SK-N-SH treated with all-trans-retinoic acid at 6 μM for 48 hours (cell line): ENCODE measurements at regions not wholly inside any gene's neighbourhood (a gene's known extent, or its start where the extent isn't known, plus 50 kb on each side); places are given as distances from the start of the nearest gene placed in this dataset.

Source experiments
- ATAC-seq: fragments of 200-7000 bp; cut with Tn5 transposase; 3 replicates; pipeline ENCODE4 v1.9.1; 2020; ENCODE audit warnings: mild to moderate bottlenecking, moderate library complexity
- ARNTL ChIP-seq: fragments of 450-650 bp; formaldehyde crosslinking; IDR thresholded peaks from 2 replicates; pipeline ENCODE4 v1.5.0; 2020; ENCODE audit warnings: low read depth, mild to moderate bottlenecking, moderate library complexity, borderline replicate concordance
- BACH2 ChIP-seq: fragments of 250-450 bp; sonication (Bioruptor Pico); IDR thresholded peaks from 2 replicates; pipeline ENCODE4 v1.9.0; 2021; ENCODE audit warnings: mild to moderate bottlenecking, borderline replicate concordance
- CSDC2 ChIP-seq: fragments of 250-450 bp; sonication (Bioruptor Pico); IDR thresholded peaks from 2 replicates; pipeline ENCODE4 v1.5.0; 2020; ENCODE audit warnings: mild to moderate bottlenecking, moderate library complexity
- ESRRG ChIP-seq: fragments of 250-450 bp; sonication (Bioruptor Pico); IDR thresholded peaks from 2 replicates; pipeline ENCODE4 v1.6.1; 2021; ENCODE audit warnings: mild to moderate bottlenecking
- GLIS3 ChIP-seq: fragments of 250-450 bp; sonication (Bioruptor Pico); IDR thresholded peaks from 2 replicates; pipeline ENCODE4 v1.5.0; 2020; ENCODE audit warnings: mild to moderate bottlenecking, moderate library complexity
- ISL1 ChIP-seq: fragments of 250-450 bp; sonication (Bioruptor Pico); IDR thresholded peaks from 2 replicates; pipeline ENCODE4 v2.1.2; 2022; ENCODE audit warnings: mild to moderate bottlenecking, moderate library complexity
- OSR1 ChIP-seq: fragments of 250-450 bp; sonication (Bioruptor Pico); IDR thresholded peaks from 2 replicates; pipeline ENCODE4 v1.8.0; 2022; ENCODE audit warnings: moderate library complexity, mild to moderate bottlenecking, inconsistent platforms
- PPARA ChIP-seq: fragments of 250-450 bp; sonication (Bioruptor Pico); IDR thresholded peaks from 2 replicates; pipeline ENCODE4 v1.5.0; 2020; ENCODE audit warnings: mild to moderate bottlenecking, borderline replicate concordance
- RARB ChIP-seq: fragments of 250-450 bp; sonication (Bioruptor Pico); IDR thresholded peaks from 2 replicates; pipeline ENCODE4 v1.8.0; 2021; ENCODE audit warnings: mild to moderate bottlenecking, moderate library complexity
- SNAI2 ChIP-seq: fragments of 250-450 bp; sonication (Bioruptor Pico); IDR thresholded peaks from 2 replicates; pipeline ENCODE4 v1.5.0; 2020; ENCODE audit warnings: mild to moderate bottlenecking, moderate library complexity
- TCF4 ChIP-seq: fragments of 250-450 bp; sonication (Bioruptor Pico); IDR thresholded peaks from 2 replicates; pipeline ENCODE4 v1.8.0; 2021; ENCODE audit warnings: mild to moderate bottlenecking, moderate library complexity, borderline replicate concordance
- TOX ChIP-seq: fragments of 250-450 bp; sonication (Bioruptor Pico); IDR thresholded peaks from 2 replicates; pipeline ENCODE4 v1.8.0; 2021; ENCODE audit warnings: mild to moderate bottlenecking, moderate library complexity, borderline replicate concordance
- ZC3H10 ChIP-seq: fragments of 250-450 bp; sonication (Bioruptor Pico); IDR thresholded peaks from 2 replicates; pipeline ENCODE4 v1.5.1; 2021; ENCODE audit warnings: mild to moderate bottlenecking, moderate library complexity
- ZFP3 ChIP-seq: fragments of 250-450 bp; sonication (Bioruptor Pico); IDR thresholded peaks from 2 replicates; pipeline ENCODE4 v1.5.0; 2020; ENCODE audit warnings: mild to moderate bottlenecking, moderate library complexity
- ZFP30 ChIP-seq: fragments of 450-650 bp; formaldehyde crosslinking; IDR thresholded peaks from 2 replicates; pipeline ENCODE4 v1.5.0; 2022; ENCODE audit warnings: mild to moderate bottlenecking, moderate library complexity
- ZNF565 ChIP-seq: fragments of 450-650 bp; formaldehyde crosslinking; conservative IDR thresholded peaks from 2 replicates; pipeline ENCODE4 v1.5.0; 2020; ENCODE audit warnings: low read depth, mild to moderate bottlenecking, moderate library complexity
- ZNF70 ChIP-seq: fragments of 450-650 bp; formaldehyde crosslinking; IDR thresholded peaks from 2 replicates; pipeline ENCODE4 v1.5.0; 2020; ENCODE audit warnings: mild to moderate bottlenecking, moderate library complexity
- ZNF8 ChIP-seq: fragments of 450-650 bp; formaldehyde crosslinking; IDR thresholded peaks from 2 replicates; pipeline ENCODE4 v1.5.0; 2020; ENCODE audit warnings: mild to moderate bottlenecking, moderate library complexity
- TF ChIP-seq, protein P1 (sequence below): fragments of 250-450 bp; sonication (Bioruptor Pico); IDR thresholded peaks from 2 replicates; pipeline ENCODE4 v1.5.0; 2020; ENCODE audit warnings: mild to moderate bottlenecking, moderate library complexity
- TF ChIP-seq, protein P2 (sequence below): fragments of 250-450 bp; sonication (Bioruptor Pico); IDR thresholded peaks from 2 replicates; pipeline ENCODE4 v1.5.1; 2021; ENCODE audit warnings: mild to moderate bottlenecking, moderate library complexity
- TF ChIP-seq, protein P3 (sequence below): fragments of 250-450 bp; sonication (Bioruptor Pico); IDR thresholded peaks from 2 replicates; pipeline ENCODE4 v1.8.0; 2020; ENCODE audit warnings: mild to moderate bottlenecking, moderate library complexity, borderline replicate concordance
- TF ChIP-seq, protein P4 (sequence below): fragments of 250-450 bp; sonication (Bioruptor Pico); IDR thresholded peaks from 2 replicates; pipeline ENCODE4 v1.5.1; 2020; ENCODE audit warnings: low read depth, mild to moderate bottlenecking, moderate library complexity

DNA sequence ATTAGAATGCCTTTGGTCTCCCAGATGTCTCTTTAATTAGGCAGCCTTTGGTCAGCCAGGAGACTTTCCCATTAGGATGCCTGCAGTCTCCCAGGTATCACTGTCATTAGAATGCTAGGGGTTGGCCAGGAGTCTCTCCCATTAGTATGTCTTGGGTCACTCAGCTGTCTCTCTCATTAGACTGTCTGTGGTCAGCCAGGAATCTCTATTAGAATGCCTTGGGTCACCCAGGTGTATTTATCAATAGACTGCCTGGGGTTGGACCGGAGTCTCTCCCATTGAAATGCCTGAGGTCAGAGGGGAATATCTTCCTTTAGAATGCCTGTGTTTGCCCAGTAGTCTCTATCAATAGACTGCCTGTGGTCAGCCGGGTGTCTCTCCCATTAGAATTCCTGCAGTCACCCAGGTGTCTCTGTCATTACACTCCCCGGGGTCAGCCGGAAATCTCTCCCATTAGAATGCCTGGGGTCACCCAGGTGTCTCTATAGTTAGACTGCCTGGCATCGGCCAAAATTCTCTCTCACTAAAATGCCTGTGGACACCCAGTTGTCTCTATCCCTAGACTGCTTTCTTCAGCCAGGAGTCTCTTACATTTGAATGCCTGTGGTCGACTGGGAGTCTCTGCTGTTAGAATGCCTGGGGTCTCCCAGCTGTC is 1460.3 kb downstream of the UQCRFS1 start:
- TF ChIP-seq ZNF565 (no peak), ZNF70 (no peak), ESRRG (CRISPR knock-in tag) (no peak), ZC3H10 (no peak), PPARA (CRISPR knock-in tag) (no peak), CSDC2 (CRISPR knock-in tag) (no peak), ZFP30 (CRISPR knock-in tag) (no peak)
- ATAC-seq: no peak

DNA sequence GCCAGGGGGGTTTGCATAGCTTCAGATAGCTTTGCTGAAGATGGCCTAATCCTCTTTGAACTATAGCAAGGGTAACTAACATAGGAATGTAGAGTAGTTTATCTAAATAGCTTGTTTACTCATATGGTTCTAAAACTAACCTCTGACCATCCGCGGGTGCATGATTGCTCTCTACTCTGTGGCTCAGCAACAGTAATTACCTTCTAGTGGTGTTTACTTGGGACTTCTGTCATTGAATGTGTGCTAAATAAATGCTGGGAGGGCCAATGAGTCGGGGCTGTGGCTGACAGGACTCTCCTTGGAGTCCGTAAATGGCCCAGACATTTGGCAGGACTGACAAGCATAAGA is 1461.9 kb downstream of the UQCRFS1 start:
- TF ChIP-seq BACH2 (CRISPR knock-in tag) (no peak), ZFP30 (CRISPR knock-in tag) (no peak), ZFP3 (CRISPR knock-in tag) (no peak), ISL1 (CRISPR knock-in tag) (no peak), ZC3H10 (no peak), TCF4 (CRISPR knock-in tag) (no peak), OSR1 (CRISPR knock-in tag) (no peak), SNAI2 (CRISPR knock-in tag) (no peak), CSDC2 (CRISPR knock-in tag) (no peak), ZNF565 (no peak), GLIS3 (CRISPR knock-in tag) (no peak), ZNF8 (CRISPR knock-in tag) (no peak), TOX (no peak)
- TF ChIP-seq, protein P1, sequence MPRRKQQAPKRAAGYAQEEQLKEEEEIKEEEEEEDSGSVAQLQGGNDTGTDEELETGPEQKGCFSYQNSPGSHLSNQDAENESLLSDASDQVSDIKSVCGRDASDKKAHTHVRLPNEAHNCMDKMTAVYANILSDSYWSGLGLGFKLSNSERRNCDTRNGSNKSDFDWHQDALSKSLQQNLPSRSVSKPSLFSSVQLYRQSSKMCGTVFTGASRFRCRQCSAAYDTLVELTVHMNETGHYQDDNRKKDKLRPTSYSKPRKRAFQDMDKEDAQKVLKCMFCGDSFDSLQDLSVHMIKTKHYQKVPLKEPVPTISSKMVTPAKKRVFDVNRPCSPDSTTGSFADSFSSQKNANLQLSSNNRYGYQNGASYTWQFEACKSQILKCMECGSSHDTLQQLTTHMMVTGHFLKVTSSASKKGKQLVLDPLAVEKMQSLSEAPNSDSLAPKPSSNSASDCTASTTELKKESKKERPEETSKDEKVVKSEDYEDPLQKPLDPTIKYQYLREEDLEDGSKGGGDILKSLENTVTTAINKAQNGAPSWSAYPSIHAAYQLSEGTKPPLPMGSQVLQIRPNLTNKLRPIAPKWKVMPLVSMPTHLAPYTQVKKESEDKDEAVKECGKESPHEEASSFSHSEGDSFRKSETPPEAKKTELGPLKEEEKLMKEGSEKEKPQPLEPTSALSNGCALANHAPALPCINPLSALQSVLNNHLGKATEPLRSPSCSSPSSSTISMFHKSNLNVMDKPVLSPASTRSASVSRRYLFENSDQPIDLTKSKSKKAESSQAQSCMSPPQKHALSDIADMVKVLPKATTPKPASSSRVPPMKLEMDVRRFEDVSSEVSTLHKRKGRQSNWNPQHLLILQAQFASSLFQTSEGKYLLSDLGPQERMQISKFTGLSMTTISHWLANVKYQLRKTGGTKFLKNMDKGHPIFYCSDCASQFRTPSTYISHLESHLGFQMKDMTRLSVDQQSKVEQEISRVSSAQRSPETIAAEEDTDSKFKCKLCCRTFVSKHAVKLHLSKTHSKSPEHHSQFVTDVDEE (CRISPR knock-in tag): no peak
- TF ChIP-seq, protein P2, sequence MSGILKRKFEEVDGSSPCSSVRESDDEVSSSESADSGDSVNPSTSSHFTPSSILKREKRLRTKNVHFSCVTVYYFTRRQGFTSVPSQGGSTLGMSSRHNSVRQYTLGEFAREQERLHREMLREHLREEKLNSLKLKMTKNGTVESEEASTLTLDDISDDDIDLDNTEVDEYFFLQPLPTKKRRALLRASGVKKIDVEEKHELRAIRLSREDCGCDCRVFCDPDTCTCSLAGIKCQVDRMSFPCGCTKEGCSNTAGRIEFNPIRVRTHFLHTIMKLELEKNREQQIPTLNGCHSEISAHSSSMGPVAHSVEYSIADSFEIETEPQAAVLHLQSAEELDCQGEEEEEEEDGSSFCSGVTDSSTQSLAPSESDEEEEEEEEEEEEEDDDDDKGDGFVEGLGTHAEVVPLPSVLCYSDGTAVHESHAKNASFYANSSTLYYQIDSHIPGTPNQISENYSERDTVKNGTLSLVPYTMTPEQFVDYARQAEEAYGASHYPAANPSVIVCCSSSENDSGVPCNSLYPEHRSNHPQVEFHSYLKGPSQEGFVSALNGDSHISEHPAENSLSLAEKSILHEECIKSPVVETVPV (CRISPR knock-in tag): no peak
- TF ChIP-seq, protein P3, sequence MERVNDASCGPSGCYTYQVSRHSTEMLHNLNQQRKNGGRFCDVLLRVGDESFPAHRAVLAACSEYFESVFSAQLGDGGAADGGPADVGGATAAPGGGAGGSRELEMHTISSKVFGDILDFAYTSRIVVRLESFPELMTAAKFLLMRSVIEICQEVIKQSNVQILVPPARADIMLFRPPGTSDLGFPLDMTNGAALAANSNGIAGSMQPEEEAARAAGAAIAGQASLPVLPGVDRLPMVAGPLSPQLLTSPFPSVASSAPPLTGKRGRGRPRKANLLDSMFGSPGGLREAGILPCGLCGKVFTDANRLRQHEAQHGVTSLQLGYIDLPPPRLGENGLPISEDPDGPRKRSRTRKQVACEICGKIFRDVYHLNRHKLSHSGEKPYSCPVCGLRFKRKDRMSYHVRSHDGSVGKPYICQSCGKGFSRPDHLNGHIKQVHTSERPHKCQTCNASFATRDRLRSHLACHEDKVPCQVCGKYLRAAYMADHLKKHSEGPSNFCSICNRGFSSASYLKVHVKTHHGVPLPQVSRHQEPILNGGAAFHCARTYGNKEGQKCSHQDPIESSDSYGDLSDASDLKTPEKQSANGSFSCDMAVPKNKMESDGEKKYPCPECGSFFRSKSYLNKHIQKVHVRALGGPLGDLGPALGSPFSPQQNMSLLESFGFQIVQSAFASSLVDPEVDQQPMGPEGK: no peak
- TF ChIP-seq, all 23 proteins: peak for 0
- no peak for ATAC-seq

DNA sequence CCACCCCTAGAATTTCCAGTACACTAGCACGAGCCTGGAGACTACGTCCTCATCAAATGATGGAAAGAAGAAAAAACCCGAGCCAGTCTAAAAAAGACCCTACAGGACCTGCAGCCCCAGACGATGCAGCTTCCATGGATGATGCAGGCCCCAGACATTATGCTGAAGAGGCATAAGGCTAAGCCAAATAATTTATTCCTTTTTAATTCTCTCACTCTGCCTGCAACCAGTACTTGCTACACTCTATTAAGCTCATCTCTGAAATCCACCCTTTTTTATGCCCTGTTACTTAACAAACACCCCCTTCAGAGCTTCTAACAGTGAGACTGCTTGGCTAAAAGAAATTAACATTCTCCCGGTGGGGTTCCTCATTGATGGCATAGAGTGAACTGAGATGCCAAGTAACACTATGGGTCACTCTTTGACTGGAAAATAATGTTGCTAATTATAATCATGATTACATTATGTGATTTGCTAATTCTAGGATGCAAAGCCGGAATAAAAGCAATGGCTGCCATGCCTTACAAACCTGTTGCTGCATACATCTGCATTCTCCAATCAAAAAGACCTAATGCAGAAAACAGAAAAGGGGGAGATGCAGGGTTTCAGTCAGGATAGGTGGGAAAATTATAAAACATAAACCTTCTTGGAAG is 1462.4 kb downstream of the UQCRFS1 start:
- TF ChIP-seq, protein P1 (CRISPR knock-in tag): no peak
- TF ChIP-seq ISL1 (CRISPR knock-in tag) (no peak), TCF4 (CRISPR knock-in tag) (no peak), ZFP30 (CRISPR knock-in tag) (no peak), SNAI2 (CRISPR knock-in tag) (no peak), ZNF565 (no peak), ZC3H10 (no peak), ARNTL (CRISPR knock-in tag) (no peak), BACH2 (CRISPR knock-in tag) (no peak), ZFP3 (CRISPR knock-in tag) (no peak), OSR1 (CRISPR knock-in tag) (no peak), ZNF8 (CRISPR knock-in tag) (no peak), ESRRG (CRISPR knock-in tag) (no peak), RARB (CRISPR knock-in tag) (no peak)
- TF ChIP-seq, protein P3: no peak
- TF ChIP-seq, protein P4, sequence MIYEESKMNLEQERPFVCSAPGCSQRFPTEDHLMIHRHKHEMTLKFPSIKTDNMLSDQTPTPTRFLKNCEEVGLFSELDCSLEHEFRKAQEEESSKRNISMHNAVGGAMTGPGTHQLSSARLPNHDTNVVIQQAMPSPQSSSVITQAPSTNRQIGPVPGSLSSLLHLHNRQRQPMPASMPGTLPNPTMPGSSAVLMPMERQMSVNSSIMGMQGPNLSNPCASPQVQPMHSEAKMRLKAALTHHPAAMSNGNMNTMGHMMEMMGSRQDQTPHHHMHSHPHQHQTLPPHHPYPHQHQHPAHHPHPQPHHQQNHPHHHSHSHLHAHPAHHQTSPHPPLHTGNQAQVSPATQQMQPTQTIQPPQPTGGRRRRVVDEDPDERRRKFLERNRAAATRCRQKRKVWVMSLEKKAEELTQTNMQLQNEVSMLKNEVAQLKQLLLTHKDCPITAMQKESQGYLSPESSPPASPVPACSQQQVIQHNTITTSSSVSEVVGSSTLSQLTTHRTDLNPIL (CRISPR knock-in tag): no peak
- TF ChIP-seq, protein P2 (CRISPR knock-in tag): no peak
- TF ChIP-seq, all 23 proteins: peak for 0
- ATAC-seq: no peak
